ENCODE measurements at regions not wholly inside any gene's neighbourhood (a gene's known extent, or its start where the extent isn't known, plus 50 kb on each side); places are given as distances from the start of the nearest gene placed in this dataset.

- H3K4me1 ChIP-seq = peaks cover 0 to 14% (median 3%) of the 10 kb centered on the region in 3 donors
- peaks cover 0 to 3% (median 0%) of the 10 kb centered on the region in 4 donors for H3K27me3 ChIP-seq
- H3K4me3 ChIP-seq = no peak overlapping the region
- WGBS, 2 donors = 91 to 100% methylated on average over 1 of the region's 1 CpG
- H3K27ac ChIP-seq = no peak overlapping the region
- no peak for DNase-seq
- peaks cover 0 to 20% (median 8%) of the 10 kb centered on the region in 3 donors for H3K9me3 ChIP-seq
- no peaks in the 10 kb centered on the region for H3K36me3 ChIP-seq
- intact Hi-C loops (cut with DNase I) = no loop called here
- TF ChIP-seq POLR2A (IDR thresholded peaks at IDR 0.05) (no peak), CTCF (IDR thresholded peaks at IDR 0.05) (no peak)
Observed at GRCh38 chr3:194050782-194051320, 85.1 kb upstream of the HES1 start.

GRCh38 chr3:194051366-194052149, 84.4 kb upstream of the HES1 start:
- peaks cover 2 to 17% (median 3%) of the 10 kb centered on the region in 3 donors for H3K4me1 ChIP-seq
- peaks cover 0 to 20% (median 8%) of the 10 kb centered on the region in 3 donors for H3K9me3 ChIP-seq
- intact Hi-C loops (cut with DNase I) = no loop called here
- H3K36me3 ChIP-seq = no peaks in the 10 kb centered on the region
- TF ChIP-seq POLR2A (IDR thresholded peaks at IDR 0.05) (no peak), CTCF (IDR thresholded peaks at IDR 0.05) (no peak)
- no peak for DNase-seq
- no peak overlapping the region for H3K27ac ChIP-seq
- H3K27me3 ChIP-seq = peaks cover 0 to 3% (median 0%) of the 10 kb centered on the region in 4 donors
- WGBS, 2 donors = 60 to 86% methylated on average over 2 of the region's 2 CpGs
- H3K4me3 ChIP-seq = no peak overlapping the region

- no peak for DNase-seq
- TF ChIP-seq POLR2A (IDR thresholded peaks at IDR 0.05) (no peak), CTCF (IDR thresholded peaks at IDR 0.05) (no peak)
- Histone ChIP-seq H3K27me3 (peaks cover 0 to 3% (median 0%) of the 10 kb centered on the region in 4 donors), H3K27ac (no peak overlapping the region), H3K9me3 (peaks cover 0 to 20% (median 8%) of the 10 kb centered on the region in 3 donors), H3K4me1 (peaks cover 8 to 22% (median 15%) of the 10 kb centered on the region in 3 donors), H3K36me3 (no peaks in the 10 kb centered on the region), H3K4me3 (no peak overlapping the region)
- intact Hi-C loops (cut with DNase I) = no loop called here
- 83 to 95% methylated on average over 4 of the region's 4 CpGs for WGBS, 2 donors
Observed at GRCh38 chr3:194053136-194053535, 82.8 kb upstream of the HES1 start.

- Histone ChIP-seq H3K36me3 (no peaks in the 10 kb centered on the region), H3K4me1 (peaks cover 16 to 31% (median 23%) of the 10 kb centered on the region in 3 donors), H3K27ac (no peak overlapping the region), H3K9me3 (peaks cover 0 to 20% (median 8%) of the 10 kb centered on the region in 3 donors), H3K4me3 (no peak overlapping the region), H3K27me3 (peaks cover 0 to 3% (median 0%) of the 10 kb centered on the region in 4 donors)
- TF ChIP-seq CTCF (IDR thresholded peaks at IDR 0.05) = no peak
- no peak for TF ChIP-seq POLR2A (IDR thresholded peaks at IDR 0.05)
- WGBS, 2 donors = 83% methylated on average over 2 of the region's 2 CpGs
- no peak for DNase-seq
- intact Hi-C loops (cut with DNase I) = no loop called here
Observed at GRCh38 chr3:194054016-194054415, 81.9 kb upstream of the HES1 start.

- Histone ChIP-seq H3K27me3 (peaks cover 0 to 3% (median 0%) of the 10 kb centered on the region in 4 donors), H3K9me3 (peaks cover 0 to 20% (median 8%) of the 10 kb centered on the region in 3 donors), H3K4me1 (peaks cover 16 to 31% (median 23%) of the 10 kb centered on the region in 3 donors), H3K4me3 (no peak overlapping the region), H3K36me3 (no peaks in the 10 kb centered on the region), H3K27ac (no peak overlapping the region)
- intact Hi-C loops (cut with DNase I) = no loop called here
- no peak for TF ChIP-seq POLR2A (IDR thresholded peaks at IDR 0.05)
- no peak for TF ChIP-seq CTCF (IDR thresholded peaks at IDR 0.05)
- DNase-seq = no peak
- WGBS, 2 donors = 97 to 98% methylated on average over 4 of the region's 5 CpGs
Observed at GRCh38 chr3:194054540-194054939, 81.4 kb upstream of the HES1 start.

Data from esophagus squamous epithelium (tissue), 5 donors.